GM12878 (cell line): ENCODE measurements at regions not wholly inside any gene's neighbourhood (a gene's known extent, or its start where the extent isn't known, plus 50 kb on each side); places are given as distances from the start of the nearest gene placed in this dataset.

Experiments
- ATAC-seq: fragments of 200-7000 bp; cut with Tn5 transposase; 3 replicates; pipeline ENCODE4 v1.9.1; 2020; ENCODE audit warnings: mild to moderate bottlenecking, moderate library complexity
- BruUV-seq: library from RNA; stranded (reverse); fragments of 400-500 nt; replicated peaks from 2 replicates; lab custom pipeline; 2021; lab: Mats Ljungman, UMichigan
- CTCF ChIA-PET: fragments of 300-600 bp; sonication (Branson Sonifier 250); formaldehyde crosslinking; extraction: SDS; loops from one replicate; lab custom pipeline; 2021; ENCODE audit warnings: inconsistent platforms; lab: Yijun Ruan, JAX
- POLR2A ChIA-PET: fragments of 350-600 bp; formaldehyde crosslinking; extraction: SDS; loops from one replicate; lab custom pipeline; 2021; ENCODE audit warnings: inconsistent platforms; lab: Charles Lee
- RAD21 ChIA-PET: fragments of 300-600 bp; sonication (Branson Sonifier 250); formaldehyde crosslinking; loops from one replicate; lab custom pipeline; 2023; ENCODE audit warnings: antibody characterized with exemption; ENCODE audit not compliant: unreplicated experiment; lab: Charles Lee
- SMC1A ChIA-PET: fragments of 300-600 bp; sonication (Branson Sonifier 250); formaldehyde crosslinking; loops from one replicate; lab custom pipeline; 2023; ENCODE audit not compliant: unreplicated experiment, uncharacterized antibody; lab: Charles Lee
- DNase-seq: peaks from one replicate; pipeline ENCODE4 v3.0.0-alpha.2; 2011; ENCODE audit warnings: low read depth, low spot score
- FAIRE-seq: peaks from 3 replicates; lab custom pipeline; 2011; peaks lifted over from hg19 to GRCh38; lab: Jason Lieb, UNC
- H2AFZ ChIP-seq: 2 replicates; pipeline ENCODE4 v1.6.0; 2011; ENCODE audit warnings: low read depth, low read length, control low read depth; ENCODE audit not compliant: control insufficient read depth
- H3K27ac ChIP-seq: 2 replicates; pipeline ENCODE4 v1.5.1; 2011; ENCODE audit warnings: control low read depth; ENCODE audit not compliant: control insufficient read depth, insufficient read depth
- H3K27me3 ChIP-seq, 2 experiments: replicated peaks in 1 of 2; 2 replicates each; pipeline versions ENCODE4 v1.6.0 to v1.6.1; 2011; ENCODE audit warnings: low read length in 1 of 2; ENCODE audit not compliant: control insufficient read depth in 2 of 2, insufficient read depth in 2 of 2
- H3K36me3 ChIP-seq, 2 experiments: 2 replicates each; pipeline ENCODE4 v1.5.1; 2011; ENCODE audit warnings: low read length in 1 of 2; ENCODE audit not compliant: control insufficient read depth in 2 of 2, insufficient read depth in 2 of 2
- H3K4me1 ChIP-seq: 2 replicates; pipeline ENCODE4 v1.6.1; 2011; ENCODE audit warnings: mild to moderate bottlenecking, low read length, moderate library complexity, mixed read lengths; ENCODE audit not compliant: control insufficient read depth, insufficient read depth
- H3K4me2 ChIP-seq: 2 replicates; pipeline ENCODE4 v1.6.0; 2011; ENCODE audit warnings: control low read depth; ENCODE audit not compliant: control insufficient read depth, insufficient read depth
- H3K4me3 ChIP-seq: fragments of 200-600 bp; sonication (generic); 2 replicates; pipeline ENCODE4 v1.5.1; 2016
- H3K79me2 ChIP-seq: 2 replicates; pipeline ENCODE4 v1.6.0; 2011; ENCODE audit warnings: low read length; ENCODE audit not compliant: control insufficient read depth, insufficient read depth
- H3K9ac ChIP-seq: 2 replicates; pipeline ENCODE4 v1.8.0; 2011; ENCODE audit warnings: low read length, control low read depth, mixed read lengths; ENCODE audit not compliant: control insufficient read depth, insufficient read depth
- H3K9me3 ChIP-seq: replicated peaks from 3 replicates; pipeline ENCODE4 v1.5.1; 2011; ENCODE audit warnings: mild to moderate bottlenecking, low read length; ENCODE audit not compliant: control insufficient read depth, insufficient read depth
- H4K20me1 ChIP-seq: 2 replicates; pipeline ENCODE4 v1.6.0; 2011; ENCODE audit not compliant: control insufficient read depth, insufficient read depth
- CHD2 ChIP-seq: IDR thresholded peaks from 2 replicates; pipeline ENCODE4 v1.6.1; 2011; ENCODE audit warnings: low read depth, low read length, improper control_type of control experiment, borderline replicate concordance
- CREM ChIP-seq: IDR thresholded peaks from 2 replicates; pipeline ENCODE4 v1.6.1; 2014; ENCODE audit warnings: antibody characterized with exemption, low read depth
- E4F1 ChIP-seq: fragments of 450-650 bp; IDR thresholded peaks from 2 replicates; pipeline ENCODE4 v1.6.1; 2018; ENCODE audit warnings: borderline replicate concordance, mild to moderate bottlenecking; ENCODE audit not compliant: partially characterized antibody
- HDGF ChIP-seq: fragments of 450-650 bp; IDR thresholded peaks from 2 replicates; pipeline ENCODE4 v1.6.1; 2016; ENCODE audit warnings: antibody characterized with exemption
- KDM1A ChIP-seq: fragments of 200-600 bp; sonication (generic); IDR thresholded peaks from 2 replicates; pipeline ENCODE4 v1.6.1; 2016; ENCODE audit warnings: borderline replicate concordance
- MAX ChIP-seq: IDR thresholded peaks from 2 replicates; pipeline ENCODE4 v1.6.1; 2012; ENCODE audit warnings: low read depth, low read length, improper control_type of control experiment
- MTA3 ChIP-seq: IDR thresholded peaks from 2 replicates; pipeline ENCODE4 v1.6.1; 2012; ENCODE audit warnings: low read length, inconsistent platforms, borderline replicate concordance
- POU2F2 ChIP-seq: IDR thresholded peaks from 3 replicates; pipeline ENCODE4 v1.6.1; 2011; ENCODE audit warnings: low read depth, mild to moderate bottlenecking, low read length, borderline replicate concordance
- RELB ChIP-seq: fragments of 450-650 bp; IDR thresholded peaks from 2 replicates; pipeline ENCODE4 v1.6.1; 2017; ENCODE audit warnings: low read depth, mild to moderate bottlenecking, moderate library complexity
- REST ChIP-seq: IDR thresholded peaks from 2 replicates; pipeline ENCODE4 v1.6.1; 2012; ENCODE audit warnings: mild to moderate bottlenecking, low read depth, low read length
- WGBS: methylation state at CpG from one replicate; pipeline ENCODE4 v1.1.6; 2016; ENCODE audit warnings: low lambda C conversion rate; ENCODE audit not compliant: insufficient replicate concordance, insufficient coverage; ENCODE audit errors: missing lambda C conversion rate; 5-methylcytosine and 5-hydroxymethylcytosine counted together
- in situ Hi-C: fragments of 300-500 bp; cut with MboI; formaldehyde crosslinking; loops from 9 replicates; pipeline ENCODE4 v1.14.3; 2018; ENCODE audit warnings: mixed read lengths
- intact Hi-C: fragments of 100-400 bp; cut with micrococcal nuclease; formaldehyde crosslinking; loops from one replicate; pipeline ENCODE4 v1.14.2; 2022; ENCODE audit not compliant: unreplicated experiment

GRCh38 chr2:234257859-234258561 lies 207.5 kb downstream of the SPP2 start:
- Histone ChIP-seq H3K4me1 (no peaks in the 10 kb centered on the region), H3K79me2 (no peaks in the 10 kb centered on the region), H3K9ac (no peak overlapping the region), H3K27ac (no peak overlapping the region), H3K36me3 (no peaks in the 10 kb centered on the region), H3K4me2 (no peak overlapping the region), H4K20me1 (no peaks in the 10 kb centered on the region), H3K4me3 (no peak overlapping the region), H2AFZ (no peak overlapping the region), H3K27me3 (no peaks in the 10 kb centered on the region; a peak in 1 of 4 replicates), H3K9me3 (no peaks in the 10 kb centered on the region)
- ChIA-PET CTCF (interaction anchor here (0.7 kb wide), 1 partner anchor 287 kb away, joined by 3 read pairs; no protein-coding TSS in a partner anchor), SMC1A (interaction anchor here (1.2 kb wide), 1 partner anchor 12 kb away, joined by 4 read pairs; no protein-coding TSS in a partner anchor), POLR2A (no interaction called here), RAD21 (no interaction called here)
- WGBS = 23% methylated on average over 10 of the region's 10 CpGs
- FAIRE-seq (no peak), DNase-seq (no peak), ATAC-seq (no peak)
- intact Hi-C loops (no loop called here), in situ Hi-C loops (no loop called here)
- no peak for TF ChIP-seq MTA3
- no peak for TF ChIP-seq RELB
- TF ChIP-seq CREM = no peak
- no peak for TF ChIP-seq POU2F2
- no peak for TF ChIP-seq HDGF
- no peak for TF ChIP-seq MAX
- no peak for TF ChIP-seq REST
- no peak for TF ChIP-seq E4F1
- TF ChIP-seq KDM1A = no peak
- no peak for TF ChIP-seq CHD2
- BruUV-seq = no TSS peak
